Loucy (cell line): ENCODE measurements at regions not wholly inside any gene's neighbourhood (a gene's known extent, or its start where the extent isn't known, plus 50 kb on each side); places are given as distances from the start of the nearest gene placed in this dataset.

Source experiments
- EZH2phosphoT487 ChIP-seq: fragments of 200-600 bp; IDR thresholded peaks from 2 replicates; pipeline ENCODE4 v1.6.1; 2018; ENCODE audit warnings: antibody characterized with exemption, mild to moderate bottlenecking, moderate library complexity, borderline replicate concordance
- TF ChIP-seq, protein P1 (sequence below): fragments of 200-600 bp; sonication (generic); conservative IDR thresholded peaks from 2 replicates; pipeline ENCODE4 v1.5.1; 2014; ENCODE audit warnings: mild to moderate bottlenecking, antibody characterized with exemption, low read length

DNA sequence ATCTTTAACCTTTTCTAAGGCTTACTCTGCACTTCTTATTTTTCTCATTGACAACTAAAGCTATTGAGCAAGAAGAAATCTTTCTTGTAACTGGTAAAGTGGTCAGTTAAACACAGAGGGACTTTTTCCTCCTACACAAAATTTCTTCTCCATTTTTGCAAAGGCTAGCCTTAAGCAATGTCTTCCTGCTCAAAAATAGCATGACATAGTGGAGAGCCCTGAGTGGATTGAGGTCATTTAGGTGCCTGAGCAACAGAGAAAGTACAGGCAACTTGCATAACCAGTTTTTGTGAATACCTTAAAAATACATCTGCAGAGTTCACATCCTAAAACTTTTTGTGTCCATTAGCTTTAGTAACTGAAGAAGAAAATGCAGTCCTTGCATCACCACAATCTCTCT lies 144.7 kb upstream of the TTC14 start:
- TF ChIP-seq, protein P1, sequence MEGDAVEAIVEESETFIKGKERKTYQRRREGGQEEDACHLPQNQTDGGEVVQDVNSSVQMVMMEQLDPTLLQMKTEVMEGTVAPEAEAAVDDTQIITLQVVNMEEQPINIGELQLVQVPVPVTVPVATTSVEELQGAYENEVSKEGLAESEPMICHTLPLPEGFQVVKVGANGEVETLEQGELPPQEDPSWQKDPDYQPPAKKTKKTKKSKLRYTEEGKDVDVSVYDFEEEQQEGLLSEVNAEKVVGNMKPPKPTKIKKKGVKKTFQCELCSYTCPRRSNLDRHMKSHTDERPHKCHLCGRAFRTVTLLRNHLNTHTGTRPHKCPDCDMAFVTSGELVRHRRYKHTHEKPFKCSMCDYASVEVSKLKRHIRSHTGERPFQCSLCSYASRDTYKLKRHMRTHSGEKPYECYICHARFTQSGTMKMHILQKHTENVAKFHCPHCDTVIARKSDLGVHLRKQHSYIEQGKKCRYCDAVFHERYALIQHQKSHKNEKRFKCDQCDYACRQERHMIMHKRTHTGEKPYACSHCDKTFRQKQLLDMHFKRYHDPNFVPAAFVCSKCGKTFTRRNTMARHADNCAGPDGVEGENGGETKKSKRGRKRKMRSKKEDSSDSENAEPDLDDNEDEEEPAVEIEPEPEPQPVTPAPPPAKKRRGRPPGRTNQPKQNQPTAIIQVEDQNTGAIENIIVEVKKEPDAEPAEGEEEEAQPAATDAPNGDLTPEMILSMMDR, result no peak
- no peak for TF ChIP-seq EZH2phosphoT487
